NCI-H460 (cell line): ENCODE measurements at regions not wholly inside any gene's neighbourhood (a gene's known extent, or its start where the extent isn't known, plus 50 kb on each side); places are given as distances from the start of the nearest gene placed in this dataset.

ENCODE experiments used
- DNase-seq: peaks from one replicate; pipeline ENCODE4 v3.0.0-alpha.2; 2016; ENCODE audit warnings: low read depth; ENCODE audit errors: extremely low read depth

DNA sequence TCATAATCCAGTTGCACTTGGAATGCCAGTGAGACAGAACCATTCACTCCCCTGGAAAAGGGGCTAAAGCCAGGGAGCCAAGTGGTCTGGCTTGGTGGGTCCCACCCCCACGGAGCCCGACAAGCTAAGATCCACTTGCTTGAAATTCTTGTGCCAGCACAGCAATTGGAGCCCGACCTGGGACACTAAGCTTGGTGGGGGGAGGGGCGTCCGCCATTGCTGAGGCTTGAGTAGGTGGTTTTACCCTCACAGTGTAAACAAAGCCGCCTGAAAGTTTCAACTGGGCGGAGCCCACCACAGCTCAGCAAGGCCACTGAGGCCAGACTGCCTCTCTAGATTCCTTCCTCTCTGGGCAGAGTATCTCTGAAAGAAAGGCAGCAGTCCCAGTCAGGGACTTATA is 200.7 kb upstream of the NPSR1 start:
- DNase-seq, result no peak

DNA sequence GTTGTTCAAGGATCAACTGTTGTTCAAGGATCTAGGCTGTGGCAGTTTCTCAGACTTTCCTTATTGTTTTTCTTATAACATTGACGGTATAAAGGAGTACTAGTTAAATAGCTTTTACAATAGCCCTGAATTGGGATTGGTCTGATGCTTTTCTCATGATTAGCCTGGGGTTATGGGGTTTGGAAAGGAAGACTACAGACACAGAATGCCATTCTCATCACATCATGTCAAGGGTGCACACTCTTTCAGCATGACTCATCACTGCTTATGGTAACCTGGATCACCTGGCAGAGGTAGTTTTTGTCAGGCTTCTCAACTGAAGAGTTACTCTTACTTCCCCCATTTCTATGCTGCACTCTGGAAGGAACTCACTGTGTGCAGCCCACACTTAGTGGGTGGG is 194.2 kb upstream of the NPSR1 start:
- no peak for DNase-seq

DNA sequence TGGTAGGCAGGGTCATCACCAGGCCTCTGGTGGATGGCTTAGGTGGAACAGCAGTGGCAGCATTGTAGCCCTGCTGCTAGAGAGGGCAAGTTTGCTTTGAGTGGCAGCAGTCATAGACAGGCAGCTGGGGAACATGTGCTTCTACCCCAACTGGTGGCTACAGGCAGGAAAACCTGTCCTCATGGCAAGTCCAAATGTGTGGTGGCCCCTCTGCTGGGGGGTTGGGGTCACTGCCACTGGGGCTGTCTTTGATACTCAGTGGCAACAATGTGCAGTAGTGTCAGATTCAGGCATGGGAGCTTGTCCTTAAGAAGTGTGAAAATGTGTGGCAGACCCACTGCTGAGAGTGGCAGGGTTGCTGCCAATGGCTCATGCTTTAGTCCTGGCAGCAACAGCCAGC is 186.2 kb upstream of the NPSR1 start:
- no peak for DNase-seq

DNA sequence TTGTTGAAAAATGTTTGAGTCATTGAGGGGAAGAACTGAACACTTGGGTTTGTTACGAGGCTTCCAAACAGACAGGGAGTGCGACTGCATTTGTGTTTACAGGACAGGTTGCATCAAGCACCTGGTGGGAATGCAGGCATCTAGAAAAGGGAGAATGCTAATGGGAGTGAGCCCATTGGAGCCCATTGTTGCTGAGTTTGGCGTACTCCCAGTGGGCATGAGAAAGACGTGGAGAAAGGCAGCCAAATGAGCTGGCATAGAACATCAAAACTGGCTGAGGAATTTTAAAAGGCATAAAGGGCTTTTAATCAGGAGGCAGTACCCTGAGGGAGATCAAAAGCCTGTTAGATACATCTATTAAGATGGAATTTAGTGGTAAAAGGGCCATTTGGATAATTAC is 171.6 kb upstream of the NPSR1 start:
- DNase-seq, result no peak

DNA sequence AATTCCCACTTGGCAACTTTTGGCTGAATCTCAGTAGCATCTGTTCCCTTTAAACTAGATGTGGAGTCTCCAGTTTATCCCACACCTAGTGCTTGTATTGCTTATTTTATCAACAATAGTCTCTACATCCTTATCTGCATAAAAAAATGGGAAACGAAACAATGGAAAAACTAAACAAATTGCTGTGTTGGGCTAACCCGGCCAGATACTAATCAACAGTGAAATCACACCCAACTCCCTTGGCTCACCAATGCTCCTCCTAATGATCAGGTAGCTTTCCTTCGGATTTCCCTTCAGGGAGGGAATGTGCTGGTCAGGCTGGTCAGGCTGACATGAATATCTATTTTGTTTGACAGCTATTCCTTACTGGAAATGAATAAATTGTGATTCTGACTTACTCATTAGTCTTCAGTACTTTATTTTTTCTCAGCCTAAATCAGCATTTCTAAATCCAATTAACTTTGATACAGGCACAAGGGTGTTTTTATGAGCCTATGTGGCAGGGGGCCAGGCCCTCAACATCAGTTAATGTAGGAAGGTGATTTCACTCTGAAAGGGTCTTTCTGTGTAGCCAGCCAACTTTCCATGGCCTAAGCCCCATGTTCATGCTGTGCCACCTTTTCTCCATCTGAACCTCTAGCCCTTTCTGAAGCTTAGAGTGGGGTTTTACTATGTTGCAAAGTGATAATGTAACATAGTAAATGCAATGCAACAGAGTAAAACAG is 170.5 kb upstream of the NPSR1 start:
- no peak for DNase-seq

DNA sequence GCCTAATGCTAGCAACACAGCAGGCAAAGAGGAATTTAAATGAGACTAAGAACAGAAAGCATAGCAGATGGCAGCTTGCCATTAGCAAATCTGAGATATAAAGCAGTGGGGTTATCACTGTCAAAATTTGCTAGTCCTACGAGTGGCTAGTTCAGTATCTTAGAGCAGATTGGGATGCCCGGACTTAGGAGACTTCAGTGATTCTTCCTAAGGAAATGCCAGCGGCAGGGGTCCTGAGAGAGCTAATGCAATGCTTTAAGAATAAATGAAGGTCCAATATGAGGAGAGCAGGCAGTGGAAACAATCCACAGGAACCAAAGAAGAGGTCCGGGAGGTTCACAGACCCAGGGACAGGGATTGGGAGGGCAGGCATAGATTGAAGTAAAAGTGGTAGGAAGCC is 169.3 kb upstream of the NPSR1 start:
- DNase-seq, result no peak

DNA sequence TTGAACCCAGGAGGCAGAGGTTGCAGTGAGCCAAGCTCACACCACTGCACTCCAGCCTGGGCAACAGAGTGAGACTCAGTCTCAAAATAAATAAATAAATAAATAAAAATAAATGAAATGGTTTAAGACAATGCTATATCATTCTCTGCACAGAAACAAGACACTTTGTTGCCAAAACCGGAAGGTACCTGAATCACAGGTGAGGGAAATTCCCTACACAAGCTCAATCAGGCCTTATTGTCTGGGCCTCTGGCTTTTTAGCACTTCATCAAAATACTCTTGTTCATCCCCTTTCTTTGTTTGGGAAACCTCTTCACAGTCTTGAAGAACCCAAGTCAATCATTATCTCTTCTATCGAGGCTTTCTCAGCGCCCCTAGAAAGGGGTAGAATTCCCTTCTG is 166.1 kb upstream of the NPSR1 start:
- DNase-seq, result no peak

DNA sequence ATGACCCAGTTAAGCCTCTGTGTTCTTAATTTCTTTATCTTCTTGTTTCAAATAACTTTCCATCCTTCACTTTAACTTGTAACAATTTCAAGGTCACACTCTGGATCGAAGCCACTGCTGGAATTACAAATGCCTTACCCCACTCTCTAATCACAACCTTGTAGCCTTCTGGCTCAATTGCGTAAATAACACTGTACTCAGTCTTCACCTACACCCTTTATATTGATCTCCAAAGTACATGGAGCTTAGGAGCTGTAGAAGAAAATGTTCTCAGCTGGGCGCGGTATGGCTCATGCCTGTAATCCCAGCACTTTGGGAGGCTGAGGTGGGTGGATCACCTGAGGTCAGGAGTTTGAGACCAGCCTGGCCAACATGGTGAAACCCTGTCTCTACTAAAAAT is 164.3 kb upstream of the NPSR1 start:
- no peak for DNase-seq

DNA sequence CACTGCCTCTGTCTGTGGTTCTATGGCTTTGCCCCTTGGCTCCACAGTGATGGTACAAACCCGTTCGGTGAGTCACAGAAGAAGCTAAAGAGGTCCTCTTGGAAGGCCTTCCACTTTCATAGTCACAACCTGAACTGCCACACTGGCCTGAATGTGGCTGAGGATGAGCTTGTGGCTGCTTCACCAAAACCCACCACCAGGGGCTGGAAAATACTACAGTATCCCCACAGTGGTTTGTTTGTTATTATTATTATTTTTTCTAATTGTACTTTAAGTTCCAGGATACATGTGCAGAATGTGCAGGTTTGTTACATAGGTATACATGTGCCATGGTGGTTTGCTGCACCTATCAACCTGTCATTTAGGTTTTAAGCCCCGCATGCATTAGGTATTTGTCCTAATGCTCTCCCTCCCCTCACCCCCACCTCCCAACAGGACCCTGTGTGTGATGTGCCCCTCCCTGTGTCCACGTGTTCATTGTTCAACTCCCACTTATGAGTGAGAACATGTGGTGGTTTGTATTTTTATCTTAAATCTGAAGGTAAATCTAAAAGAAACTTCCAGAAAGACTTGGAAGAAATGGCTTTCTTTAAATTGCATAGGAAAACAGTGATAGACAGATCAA is 160.8 kb upstream of the NPSR1 start:
- no peak for DNase-seq

DNA sequence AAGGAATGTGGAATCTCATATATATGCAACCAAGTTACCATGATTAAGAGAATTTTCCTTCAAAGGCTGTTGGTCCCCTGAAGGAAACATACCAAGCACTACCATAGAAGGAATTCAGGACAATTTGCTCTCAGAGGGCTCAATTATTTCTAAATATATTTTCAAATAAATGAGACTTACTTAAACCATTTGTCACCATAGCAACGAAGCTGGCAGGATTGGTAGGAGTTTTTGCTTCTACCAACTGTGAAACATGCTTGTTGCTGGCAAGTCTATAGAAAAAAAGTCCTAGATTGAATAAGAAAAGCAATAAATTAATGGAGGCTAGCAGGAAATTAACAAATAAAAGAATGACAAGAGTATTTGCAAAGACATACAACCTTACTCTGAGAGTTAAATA is 156.9 kb upstream of the NPSR1 start:
- DNase-seq, result no peak

DNA sequence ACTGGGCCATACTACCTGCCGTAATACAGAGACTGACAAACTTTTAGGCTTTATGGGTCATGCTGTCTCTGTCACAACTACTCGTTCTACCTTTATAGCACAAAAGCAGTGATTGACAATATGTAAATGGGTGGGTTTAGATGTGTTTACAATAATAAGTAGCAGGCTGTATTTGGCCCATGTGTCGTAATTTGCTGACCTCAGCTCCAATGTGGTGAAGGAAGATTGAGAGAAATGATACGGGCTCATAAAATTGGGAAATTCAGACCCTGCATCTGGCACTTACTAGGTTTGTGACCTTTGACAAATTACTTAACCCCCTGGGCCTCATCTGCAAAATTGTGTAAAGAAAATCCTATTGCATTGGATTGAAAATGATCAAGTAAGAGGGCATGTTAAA is 150.8 kb upstream of the NPSR1 start:
- DNase-seq, result no peak

DNA sequence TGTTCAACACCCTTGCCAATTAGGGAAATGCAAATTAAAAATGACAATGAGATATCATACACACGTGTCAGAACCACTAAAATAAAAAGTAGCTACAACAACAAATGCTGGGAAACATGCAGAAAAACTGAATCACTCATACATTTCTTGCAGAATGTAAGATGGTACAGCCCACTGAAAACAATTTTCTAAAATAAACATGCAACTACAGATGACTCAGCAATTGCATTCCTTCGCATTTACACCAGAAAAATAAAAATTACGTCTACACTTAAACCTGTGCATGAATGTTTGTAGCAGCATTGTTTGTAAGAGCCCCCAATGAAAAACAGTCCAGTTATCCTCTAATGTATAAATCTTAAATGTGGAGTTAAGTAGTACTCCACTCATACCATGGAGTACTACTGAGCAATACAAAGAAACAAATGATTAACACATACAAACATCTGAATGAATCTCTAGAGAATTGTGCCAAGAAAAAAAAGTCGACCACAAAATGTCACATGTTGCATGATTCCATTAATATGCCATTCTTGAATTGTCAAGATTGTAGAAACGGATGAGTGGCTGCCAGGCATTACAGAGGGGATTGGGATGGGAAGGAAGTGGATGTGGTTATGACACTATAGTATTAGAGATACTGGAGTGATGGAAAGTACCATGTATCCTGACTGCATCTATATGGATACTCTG is 134.6 kb upstream of the NPSR1 start:
- DNase-seq, result peak; percentile 27

DNA sequence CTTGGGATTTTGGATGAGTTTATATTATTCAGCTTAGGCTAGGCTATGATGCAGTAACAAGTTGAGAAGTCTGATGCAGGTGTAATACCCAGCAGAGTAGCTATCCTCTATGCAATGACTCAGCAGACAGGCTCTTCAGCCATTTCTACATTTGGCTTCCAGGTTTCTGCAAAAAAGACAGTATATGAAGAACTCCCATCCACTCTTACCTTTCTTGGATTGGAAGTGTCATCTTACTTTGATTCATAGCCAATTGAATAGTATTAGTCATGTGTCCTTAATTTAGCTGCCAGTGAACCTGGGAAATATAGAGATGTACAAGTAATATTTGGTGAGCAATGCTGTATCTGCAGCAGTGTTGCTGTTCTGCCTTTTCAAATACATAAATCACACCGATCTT is 127.8 kb upstream of the NPSR1 start:
- no peak for DNase-seq

DNA sequence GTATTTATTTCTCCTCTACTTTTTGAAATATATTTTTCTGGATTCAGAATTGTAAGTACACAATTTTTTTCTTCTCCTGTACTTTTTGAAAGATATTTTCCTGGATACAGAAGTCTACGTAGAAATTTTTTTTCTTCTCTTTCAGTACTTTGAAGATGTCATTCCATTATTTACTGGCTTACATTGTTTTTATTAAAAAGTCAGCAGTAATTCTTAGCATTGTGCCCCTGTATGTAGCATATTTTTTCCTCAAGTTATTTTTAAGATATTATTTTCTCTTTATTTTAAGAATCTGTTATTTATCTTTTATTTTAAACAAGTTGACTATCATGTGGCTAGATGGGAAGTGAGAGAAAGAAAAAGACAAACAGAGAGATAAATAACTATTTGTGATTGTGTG is 119.0 kb upstream of the NPSR1 start:
- DNase-seq, result no peak

DNA sequence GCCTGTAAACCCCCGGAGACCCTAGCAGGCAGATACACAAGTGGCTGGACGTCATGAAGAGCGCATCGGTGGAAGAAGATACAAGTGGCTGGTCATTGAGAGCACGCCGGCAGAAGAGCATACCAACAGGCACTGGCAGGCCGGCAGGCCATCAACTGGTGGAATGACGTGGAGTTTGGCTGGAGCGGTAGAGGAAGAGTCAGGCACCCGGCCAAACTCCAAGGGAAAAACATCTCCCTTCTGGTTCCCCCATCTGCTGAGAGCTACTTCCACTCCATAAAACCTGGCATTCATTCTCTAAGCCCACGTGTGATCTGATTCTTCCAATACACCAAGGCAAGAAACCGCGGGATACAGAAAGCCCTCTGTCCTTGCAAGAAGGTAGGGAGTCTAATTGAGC is 113.4 kb upstream of the NPSR1 start:
- DNase-seq, result no peak

DNA sequence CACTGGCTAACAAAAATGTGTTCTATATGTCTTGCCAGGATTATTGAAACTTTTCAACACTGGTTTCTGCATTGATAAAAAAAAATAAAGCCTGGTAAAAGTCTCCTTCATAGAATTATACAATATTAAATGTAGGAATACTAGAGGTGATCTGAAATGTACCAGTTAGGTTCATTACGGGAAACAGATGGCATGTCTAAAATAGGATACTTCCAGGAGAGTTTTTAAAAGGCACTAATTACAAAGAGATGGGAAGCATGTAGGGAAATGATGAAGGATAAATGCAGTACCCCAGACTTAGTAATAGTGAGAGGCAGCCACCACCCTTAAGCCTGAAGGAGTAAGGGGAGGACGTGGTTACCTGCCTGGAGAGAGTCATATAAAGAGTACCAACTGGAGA is 107.0 kb upstream of the NPSR1 start:
- DNase-seq, result no peak

DNA sequence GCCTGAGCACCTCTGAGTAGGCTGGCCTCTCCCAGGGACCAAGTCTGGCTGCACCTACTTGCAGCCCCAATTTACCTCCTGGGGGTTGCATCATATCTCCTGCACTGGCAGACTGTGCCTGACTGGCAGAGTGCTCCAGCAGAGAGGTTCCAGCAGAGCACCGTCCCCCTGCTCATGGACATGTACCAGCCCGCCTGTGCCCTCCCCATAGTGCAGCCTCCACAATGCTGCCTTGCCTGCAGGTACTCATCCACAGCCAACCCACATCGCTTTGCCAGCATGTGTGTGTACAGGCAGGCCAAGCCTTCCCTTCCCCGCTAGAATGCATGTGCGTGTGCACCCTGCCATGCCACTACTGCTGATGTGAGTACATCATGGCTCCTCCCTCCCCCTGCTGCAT is 105.5 kb upstream of the NPSR1 start:
- DNase-seq, result no peak

DNA sequence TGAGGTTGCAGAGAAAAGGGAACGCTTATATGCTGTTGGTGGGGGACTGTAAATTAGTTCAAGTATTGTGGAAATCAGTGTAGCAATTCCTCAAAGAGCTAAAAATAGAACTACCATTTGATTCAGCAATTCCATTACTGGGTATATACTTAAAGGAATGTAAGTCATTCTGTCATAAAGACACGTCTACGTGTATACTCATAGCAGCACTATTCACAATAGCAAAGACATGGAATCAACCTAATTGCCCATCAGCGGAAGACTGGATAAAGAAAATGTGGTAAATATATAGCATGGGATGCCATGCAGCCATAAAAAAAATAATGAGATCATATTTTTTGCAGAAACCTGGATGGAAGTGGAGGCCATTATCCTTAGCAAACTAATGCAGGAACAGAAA is 100.0 kb upstream of the NPSR1 start:
- DNase-seq, result no peak

DNA sequence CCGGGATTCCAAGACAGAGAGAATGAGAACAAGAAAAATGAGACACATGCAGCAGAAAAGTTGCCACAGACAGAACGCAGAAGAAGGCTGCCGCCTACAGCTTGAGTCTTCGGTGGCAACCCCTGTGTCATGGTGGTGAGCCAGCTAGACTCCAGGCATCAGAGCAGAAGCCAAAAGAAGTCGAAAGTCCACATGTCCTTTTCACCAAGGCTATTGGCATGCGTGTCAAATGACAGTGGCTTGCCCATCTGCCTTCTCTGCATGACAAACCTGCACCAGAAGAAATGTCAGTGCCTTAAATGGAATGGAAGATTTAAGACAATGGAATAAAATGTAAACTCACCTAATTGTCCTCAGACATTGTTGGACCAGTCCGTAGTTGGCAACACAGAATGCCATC is 93.9 kb upstream of the NPSR1 start:
- DNase-seq, result no peak

DNA sequence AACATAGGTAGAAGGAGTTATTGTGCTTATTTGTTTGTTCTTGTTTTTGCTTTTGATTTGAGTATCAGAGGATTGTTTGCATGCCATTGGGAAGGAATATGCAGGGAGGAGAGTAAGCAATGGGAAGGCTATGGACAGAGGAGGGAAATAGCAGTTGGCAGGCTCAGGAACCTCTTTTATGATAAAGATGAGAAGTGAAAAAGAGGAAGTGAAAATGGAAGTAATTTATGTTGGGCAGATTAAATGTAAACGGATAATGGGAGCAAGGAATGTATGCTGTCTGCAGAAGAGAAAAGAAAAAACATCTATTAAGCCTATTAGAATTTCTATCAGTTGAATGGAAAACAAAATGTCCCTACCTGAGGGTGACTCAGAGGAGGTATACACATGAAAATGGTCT is 90.1 kb upstream of the NPSR1 start:
- DNase-seq, result no peak

DNA sequence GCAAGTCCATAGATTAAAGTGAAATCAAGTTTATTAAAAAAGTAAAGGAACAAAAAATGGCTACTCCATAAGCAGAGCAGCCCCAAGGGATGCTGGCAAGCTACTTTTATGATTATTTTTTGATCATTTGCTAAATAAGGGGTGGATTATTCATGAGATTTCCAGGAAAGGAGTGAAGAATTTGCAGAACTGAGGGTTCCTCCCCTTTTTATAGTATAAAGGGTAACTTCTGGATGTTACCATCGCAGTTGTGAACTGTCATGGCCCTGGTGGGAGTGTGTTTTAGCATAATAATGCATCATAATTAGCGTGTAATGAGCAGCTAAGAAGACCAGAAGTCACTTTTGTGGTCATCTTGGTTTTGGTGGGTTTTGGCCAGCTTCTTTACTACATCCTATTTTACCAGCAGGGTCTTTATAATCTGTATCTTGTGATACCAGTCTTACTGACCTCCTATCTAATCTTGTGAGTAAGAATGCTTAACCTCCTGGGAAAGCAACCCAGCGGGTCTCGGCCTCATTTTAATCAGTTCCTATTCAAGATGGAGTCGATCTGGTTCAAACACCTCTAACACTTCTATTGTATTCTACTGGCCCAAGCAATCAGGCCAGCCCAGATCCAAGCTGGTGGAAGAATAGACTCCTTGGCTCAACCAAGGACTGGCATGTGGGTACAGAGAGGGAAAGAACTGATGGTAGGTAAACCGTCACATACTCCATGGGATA is 87.9 kb upstream of the NPSR1 start:
- DNase-seq, result no peak

DNA sequence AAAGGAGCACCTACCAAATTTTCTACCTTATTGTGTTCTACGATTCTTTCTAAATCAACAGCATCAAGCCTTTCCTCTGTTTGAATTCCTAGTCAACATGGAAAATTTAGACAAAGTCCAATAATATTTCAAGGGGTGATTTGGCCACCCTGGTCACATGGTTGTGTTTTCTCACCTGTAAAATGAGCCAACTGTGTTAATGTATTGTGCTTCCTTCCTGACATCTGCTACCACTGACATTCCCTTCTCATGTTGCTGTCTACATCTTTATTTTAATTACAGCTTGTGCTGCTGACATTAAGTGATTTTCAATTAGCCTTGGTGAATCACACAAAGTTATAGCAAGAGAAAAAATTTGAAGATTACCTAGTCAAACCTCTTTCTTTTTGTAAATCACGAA is 83.0 kb upstream of the NPSR1 start:
- DNase-seq, result no peak
